PC-9 (cell line): ENCODE measurements at regions not wholly inside any gene's neighbourhood (a gene's known extent, or its start where the extent isn't known, plus 50 kb on each side); places are given as distances from the start of the nearest gene placed in this dataset.

Source experiments
- EZH2 ChIP-seq: fragments of 200-600 bp; sonication (generic); IDR thresholded peaks from 2 replicates; pipeline ENCODE4 v1.8.0; 2017; ENCODE audit warnings: antibody characterized with exemption, low read depth
- TF ChIP-seq, protein P1 (sequence below): fragments of 200-600 bp; sonication (generic); conservative IDR thresholded peaks from 2 replicates; pipeline ENCODE4 v1.6.1; 2017; ENCODE audit warnings: mixed run types, antibody characterized with exemption, mild to moderate bottlenecking, moderate library complexity

DNA sequence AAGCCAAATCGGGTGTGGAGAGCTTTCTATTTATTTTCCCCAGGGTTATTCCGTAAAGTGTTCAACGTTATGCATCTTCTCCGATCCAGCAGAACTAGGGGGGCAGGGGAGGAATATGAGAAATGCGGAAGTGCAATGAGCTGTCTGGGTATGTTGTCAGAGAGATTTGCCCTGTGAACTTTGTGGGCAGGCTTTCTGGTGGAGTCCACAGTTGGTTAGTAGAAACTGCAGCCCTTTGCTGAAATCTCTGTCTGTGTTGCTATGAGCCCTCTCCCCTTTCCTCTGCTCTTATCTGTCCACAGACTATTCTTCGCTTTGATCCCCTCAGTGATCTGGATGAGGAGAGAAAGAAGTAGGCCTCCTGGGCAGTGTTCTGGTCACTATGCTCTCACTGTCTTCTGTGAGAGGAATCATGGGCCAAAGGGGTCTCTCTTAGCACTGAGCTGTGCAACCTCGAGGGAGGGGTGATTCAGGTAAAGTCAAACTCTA lies 158.9 kb upstream of the FUT9 start:
- TF ChIP-seq, protein P1, sequence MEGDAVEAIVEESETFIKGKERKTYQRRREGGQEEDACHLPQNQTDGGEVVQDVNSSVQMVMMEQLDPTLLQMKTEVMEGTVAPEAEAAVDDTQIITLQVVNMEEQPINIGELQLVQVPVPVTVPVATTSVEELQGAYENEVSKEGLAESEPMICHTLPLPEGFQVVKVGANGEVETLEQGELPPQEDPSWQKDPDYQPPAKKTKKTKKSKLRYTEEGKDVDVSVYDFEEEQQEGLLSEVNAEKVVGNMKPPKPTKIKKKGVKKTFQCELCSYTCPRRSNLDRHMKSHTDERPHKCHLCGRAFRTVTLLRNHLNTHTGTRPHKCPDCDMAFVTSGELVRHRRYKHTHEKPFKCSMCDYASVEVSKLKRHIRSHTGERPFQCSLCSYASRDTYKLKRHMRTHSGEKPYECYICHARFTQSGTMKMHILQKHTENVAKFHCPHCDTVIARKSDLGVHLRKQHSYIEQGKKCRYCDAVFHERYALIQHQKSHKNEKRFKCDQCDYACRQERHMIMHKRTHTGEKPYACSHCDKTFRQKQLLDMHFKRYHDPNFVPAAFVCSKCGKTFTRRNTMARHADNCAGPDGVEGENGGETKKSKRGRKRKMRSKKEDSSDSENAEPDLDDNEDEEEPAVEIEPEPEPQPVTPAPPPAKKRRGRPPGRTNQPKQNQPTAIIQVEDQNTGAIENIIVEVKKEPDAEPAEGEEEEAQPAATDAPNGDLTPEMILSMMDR = no peak
- no peak for TF ChIP-seq EZH2
